K562 (cell line): ENCODE measurements at regions not wholly inside any gene's neighbourhood (a gene's known extent, or its start where the extent isn't known, plus 50 kb on each side); places are given as distances from the start of the nearest gene placed in this dataset.
"Not testable (repeated sequence)": the region's sequence is repeated elsewhere in the genome, so short reads cannot be mapped to it uniquely, and the experiment has no call there.

Experiments
- ATAC-seq: fragments of 200-7000 bp; cut with Tn5 transposase; 3 replicates; pipeline ENCODE4 v1.9.1; 2020; ENCODE audit warnings: moderate library complexity
- BruUV-seq: library from RNA; stranded (reverse); fragments of 400-500 nt; replicated peaks from 2 replicates; lab custom pipeline; 2021; lab: Mats Ljungman, UMichigan
- CTCF ChIA-PET: fragments of 300-600 bp; formaldehyde crosslinking; extraction: SDS; loops from one replicate; lab custom pipeline; 2021; ENCODE audit warnings: low intra/inter-chr PET ratio; lab: Yijun Ruan, JAX
- POLR2A ChIA-PET: fragments of 300-600, 350-650 bp; sonication (Branson Sonifier 250); formaldehyde crosslinking; extraction: SDS; loops from one replicate; lab custom pipeline; 2021; ENCODE audit warnings: antibody characterized with exemption, inconsistent platforms; lab: Yijun Ruan, JAX
- DNase-seq, 4 experiments: peaks; one replicate each; pipeline versions ENCODE4 v3.0.0 to v3.0.0-alpha.2; 2011 to 2018; ENCODE audit warnings: low spot score in 3 of 4, mixed read lengths in 3 of 4; ENCODE audit errors: extremely low read depth in 1 of 4
- FAIRE-seq: peaks from 2 replicates; lab custom pipeline; 2011; peaks lifted over from hg19 to GRCh38; lab: Jason Lieb, UNC
- H2AFZ ChIP-seq: 2 replicates; pipeline ENCODE4 v1.6.0; 2011; ENCODE audit warnings: low read depth, low read length, control low read depth, inconsistent platforms
- H3K27ac ChIP-seq: fragments of 200-600 bp; 3 replicates; pipeline ENCODE4 v1.8.0; 2011; ENCODE audit warnings: low read depth, mild to moderate bottlenecking, control low read depth, inconsistent platforms, low read length, moderate library complexity, mixed read lengths; ENCODE audit errors: extremely low read depth
- H3K27me3 ChIP-seq, 2 experiments: fragments of 300-600 bp in 1 of 2; 2 replicates in 1 of 2; 3 replicates in 1 of 2; pipeline versions ENCODE4 v1.6.0 to v1.8.0; 2011; ENCODE audit warnings: inconsistent platforms in 2 of 2, low read length in 2 of 2, mild to moderate bottlenecking in 1 of 2, mixed read lengths in 1 of 2, moderate library complexity in 1 of 2; ENCODE audit not compliant: control insufficient read depth in 2 of 2, insufficient read depth in 2 of 2
- H3K36me3 ChIP-seq: fragments of 300-600 bp; 3 replicates; pipeline ENCODE4 v1.8.0; 2011; ENCODE audit warnings: mild to moderate bottlenecking, low read length, inconsistent platforms; ENCODE audit not compliant: control insufficient read depth, insufficient read depth
- H3K4me1 ChIP-seq, 2 experiments: fragments of 200-600 bp in 1 of 2; replicated peaks in 1 of 2; 2 replicates in 1 of 2; 3 replicates in 1 of 2; pipeline versions ENCODE4 v1.5.1 to v1.8.0; 2011; ENCODE audit warnings: inconsistent platforms in 2 of 2, low read length in 2 of 2, mild to moderate bottlenecking in 1 of 2, mixed read lengths in 1 of 2, moderate library complexity in 1 of 2; ENCODE audit not compliant: control insufficient read depth in 2 of 2, insufficient read depth in 2 of 2
- H3K4me2 ChIP-seq: 2 replicates; pipeline ENCODE4 v1.6.1; 2011; ENCODE audit warnings: low read length, control low read depth, inconsistent platforms, mixed read lengths; ENCODE audit not compliant: insufficient read depth
- H3K4me3 ChIP-seq: fragments of 200-600 bp; sonication (generic), shearing (Covaris generic); 2 replicates; pipeline ENCODE4 v1.5.1; 2016; ENCODE audit warnings: control low read depth, inconsistent platforms
- H3K79me2 ChIP-seq: fragments of 200-600 bp; 3 replicates; pipeline ENCODE4 v1.8.0; 2011; ENCODE audit warnings: low read length, inconsistent platforms; ENCODE audit not compliant: control insufficient read depth, insufficient read depth
- H3K9ac ChIP-seq, 2 experiments: 2 replicates each; pipeline versions ENCODE4 v1.6.0 to v1.6.1; 2011; ENCODE audit warnings: low read depth in 2 of 2, low read length in 2 of 2, control low read depth in 1 of 2, inconsistent platforms in 1 of 2, mild to moderate bottlenecking in 1 of 2, mixed read lengths in 1 of 2; ENCODE audit not compliant: insufficient read depth in 1 of 2
- H3K9me1 ChIP-seq: one replicate; pipeline ENCODE4 v1.6.0; 2011; ENCODE audit warnings: inconsistent platforms, mild to moderate bottlenecking, low read length, moderate library complexity; ENCODE audit not compliant: control insufficient read depth, insufficient read depth
- H3K9me3 ChIP-seq: replicated peaks from 2 replicates; pipeline ENCODE4 v1.5.1; 2011; ENCODE audit warnings: low read depth, low read length, inconsistent platforms; ENCODE audit not compliant: control insufficient read depth, insufficient read depth
- H4K20me1 ChIP-seq: replicated peaks from 2 replicates; pipeline ENCODE4 v1.6.1; 2011; ENCODE audit warnings: low read length, inconsistent platforms, mixed read lengths; ENCODE audit not compliant: control insufficient read depth, insufficient read depth
- ETS1 ChIP-seq: conservative IDR thresholded peaks from 2 replicates; pipeline ENCODE4 v1.6.1; 2011; ENCODE audit warnings: low read depth, mild to moderate bottlenecking, low read length; ENCODE audit not compliant: control insufficient read depth
- RAD51 ChIP-seq: fragments of 450-650 bp; IDR thresholded peaks from 2 replicates; pipeline ENCODE4 v1.7.1; 2016; ENCODE audit warnings: low read depth, mild to moderate bottlenecking, borderline replicate concordance
- SMAD1 ChIP-seq: fragments of 150-350 bp; IDR thresholded peaks from 2 replicates; pipeline ENCODE4 v1.6.1; 2014; ENCODE audit warnings: low read length, low read depth; ENCODE audit not compliant: partially characterized antibody
- TFE3 ChIP-seq: fragments of 450-650 bp; formaldehyde crosslinking; IDR thresholded peaks from 2 replicates; pipeline ENCODE4 v1.4.0; 2020; ENCODE audit warnings: mild to moderate bottlenecking, mixed read lengths
- WGBS: fragments of 100-300 bp; shearing (Covaris generic); methylation state at CpG from one replicate; pipeline ENCODE4 v1.1.6; 2016; ENCODE audit warnings: low coverage, mixed read lengths; ENCODE audit not compliant: insufficient coverage; ENCODE audit errors: missing lambda C conversion rate; 5-methylcytosine and 5-hydroxymethylcytosine counted together
- in situ Hi-C: fragments of 300-500 bp; cut with MboI; formaldehyde crosslinking; loops from 4 replicates; pipeline ENCODE4 v1.15.0; 2018; ENCODE audit warnings: inconsistent platforms, mixed read lengths
- intact Hi-C: fragments of 100-400 bp; cut with micrococcal nuclease; formaldehyde crosslinking; loops from 2 replicates; pipeline ENCODE4 v1.14.2; 2022

- H4K20me1 ChIP-seq, H3K27ac ChIP-seq, intact Hi-C loops, H3K79me2 ChIP-seq, BruUV-seq, H3K9me1 ChIP-seq, POLR2A ChIA-PET, ATAC-seq, H3K9ac ChIP-seq, H2AFZ ChIP-seq, H3K9me3 ChIP-seq, CTCF ChIA-PET, H3K4me3 ChIP-seq, in situ Hi-C loops, H3K4me2 ChIP-seq, FAIRE-seq, H3K4me1 ChIP-seq, DNase-seq: not testable (repeated sequence)
- TF ChIP-seq TFE3 (peak; percentile 67), RAD51 (0 out of 2 replicates have a peak, but pooled peaks have one; percentile 20)
- TF ChIP-seq, all 486 proteins: peak for 2; not testable (repeated sequence) for 484
- WGBS = 6% methylated on average over 2 of the region's 2 CpGs
- H3K27me3 ChIP-seq, H3K36me3 ChIP-seq: not testable (repeated sequence)
These were observed 147.4 kb downstream of the TMEM182 start for GRCh38 chr2:102909240-102909639.

GRCh38 chr2:102910724-102911123 is 148.9 kb downstream of the TMEM182 start:
- Histone ChIP-seq H3K4me1 (no peaks in the 10 kb centered on the region), H2AFZ (no peak overlapping the region), H3K9me3 (no peaks in the 10 kb centered on the region), H3K27ac (no peak overlapping the region), H3K79me2 (no peaks in the 10 kb centered on the region), H3K4me3 (no peak overlapping the region), H3K9me1 (no peaks in the 10 kb centered on the region), H3K36me3 (no peaks in the 10 kb centered on the region), H3K27me3 (no peaks in the 10 kb centered on the region), H3K4me2 (no peak overlapping the region), H4K20me1 (no peaks in the 10 kb centered on the region), H3K9ac (no peak overlapping the region)
- DNase-seq = no peak
- ChIA-PET CTCF (no interaction called here), POLR2A (no interaction called here)
- TF ChIP-seq SMAD1 (no peak), ETS1 (no peak)
- no peak for ATAC-seq
- FAIRE-seq = no peak
- intact Hi-C loops = no loop called here
- in situ Hi-C loops = no loop called here
- 0% methylated on average over 6 of the region's 6 CpGs for WGBS
- no TSS peak for BruUV-seq
